Medulla oblongata (tissue), 1 donor: ENCODE measurements at regions not wholly inside any gene's neighbourhood (a gene's known extent, or its start where the extent isn't known, plus 50 kb on each side); places are given as distances from the start of the nearest gene placed in this dataset.

Source experiments
- DNase-seq: peaks from one replicate; pipeline ENCODE4 v3.0.0-alpha.2; 2015; ENCODE audit errors: extremely low spot score

DNA sequence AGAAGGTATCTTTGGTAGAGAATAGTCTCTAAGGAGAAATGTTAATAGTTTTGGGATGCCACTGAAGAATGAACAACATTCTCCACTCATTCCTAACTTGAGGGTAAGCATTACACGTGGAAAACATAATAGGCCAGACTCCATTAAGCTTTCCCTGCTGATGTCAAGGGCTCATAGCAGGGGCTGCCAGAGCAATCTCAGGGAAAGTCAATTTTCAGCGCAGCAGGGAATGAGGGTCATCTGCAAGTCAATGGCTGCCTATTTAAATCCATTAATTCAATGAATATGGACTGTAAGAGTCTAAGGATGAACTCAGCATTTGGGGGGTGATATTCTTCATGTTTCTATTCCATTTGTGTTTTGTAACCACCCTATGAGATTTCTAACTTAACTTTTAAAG, 144.2 kb upstream of the ARL4C start:
- no peak for DNase-seq

- DNase-seq: no peak
These were observed 143.8 kb upstream of the ARL4C start for GRCh38 chr2:234640657-234641056.

DNA sequence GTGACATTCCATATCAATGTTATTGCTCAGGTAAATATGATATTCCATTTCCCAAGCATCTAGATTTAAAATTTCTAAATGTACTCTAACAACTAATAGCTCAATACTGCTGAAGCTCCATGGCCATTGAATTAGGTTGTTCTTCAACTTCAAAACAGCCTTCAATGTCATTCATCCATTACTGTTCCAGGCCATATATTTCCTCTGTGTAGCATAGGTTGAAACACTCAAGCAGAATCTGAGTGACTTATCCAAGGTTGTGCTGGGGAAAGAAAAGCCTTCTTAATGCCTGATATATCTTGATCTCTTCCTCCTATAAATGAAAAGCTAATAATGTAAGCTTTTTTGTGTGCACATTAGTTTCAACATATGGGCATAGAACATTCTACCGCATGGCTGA, 142.1 kb upstream of the ARL4C start:
- DNase-seq: no peak

GRCh38 chr2:234635284-234635683, 138.4 kb upstream of the ARL4C start:
- DNase-seq: no peak

GRCh38 chr2:234633581-234634230, 136.8 kb upstream of the ARL4C start:
- no peak for DNase-seq

GRCh38 chr2:234632527-234633391, 135.9 kb upstream of the ARL4C start:
- peak; percentile 9 for DNase-seq

DNA sequence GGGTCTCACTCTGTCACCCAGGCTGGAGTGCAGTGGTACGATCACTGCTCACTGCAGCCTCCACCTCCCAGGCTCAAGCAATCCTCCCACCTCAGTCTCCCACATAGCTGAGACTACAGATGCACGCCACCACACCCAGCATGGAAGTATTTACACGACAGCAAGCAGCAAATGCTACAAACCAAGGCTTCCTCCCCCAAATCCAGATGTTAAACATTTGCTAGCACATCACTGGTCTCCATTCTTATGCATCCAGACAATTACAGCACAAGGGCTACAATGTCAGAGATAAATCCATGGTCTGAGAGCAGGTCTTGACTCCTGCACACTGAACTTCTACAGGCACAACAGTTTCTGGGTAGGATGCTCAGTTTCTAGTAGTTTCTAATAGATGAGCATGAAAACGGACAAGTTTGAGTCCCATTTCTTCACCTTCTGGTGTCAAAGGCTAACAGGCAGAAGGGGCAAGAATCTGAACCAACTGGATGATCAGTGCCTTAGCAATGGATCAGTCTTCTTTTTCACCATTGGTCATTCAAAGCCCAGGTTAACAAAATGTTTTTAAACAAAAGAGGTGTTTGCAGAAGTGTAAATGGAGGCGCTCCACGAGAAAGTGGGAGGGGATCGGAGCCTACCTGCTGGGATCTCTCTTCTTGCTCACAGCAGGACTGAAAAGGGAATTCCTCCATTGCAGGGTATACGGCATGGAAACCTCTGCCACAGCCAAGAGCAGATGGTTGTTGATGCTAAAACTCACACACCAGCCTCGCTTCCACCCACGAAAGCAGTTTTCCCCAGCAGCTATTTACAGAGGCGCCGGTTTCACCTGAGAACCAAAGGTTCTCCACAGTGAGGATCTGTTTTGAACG, 135.0 kb upstream of the ARL4C start:
- DNase-seq: no peak

DNA sequence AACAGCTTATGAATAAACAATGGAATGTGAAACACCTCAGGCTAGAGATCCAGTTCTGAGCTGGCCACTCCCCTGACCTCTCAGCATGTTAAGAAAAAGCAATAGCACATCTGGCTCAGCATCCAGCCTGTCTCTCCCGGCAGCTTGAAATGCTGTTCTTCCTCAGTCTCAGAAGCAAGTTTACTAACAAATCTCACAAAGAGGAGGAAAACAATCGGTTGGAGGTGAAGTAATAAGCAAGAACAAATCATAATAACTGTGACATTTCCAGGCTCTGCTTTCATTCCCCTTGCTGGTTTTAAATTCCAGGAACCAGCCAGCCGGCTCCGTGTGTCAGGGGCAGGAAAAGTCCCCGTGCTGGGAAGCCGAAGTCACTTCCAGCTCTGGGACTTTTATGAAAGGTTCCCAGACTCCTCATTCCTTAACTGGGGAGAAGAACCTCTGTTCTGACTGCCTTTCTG, 133.9 kb upstream of the ARL4C start:
- DNase-seq: no peak

- DNase-seq: no peak
These were observed 132.7 kb upstream of the ARL4C start for GRCh38 chr2:234629596-234629995.

GRCh38 chr2:234628953-234629352, 132.1 kb upstream of the ARL4C start:
- no peak for DNase-seq

- no peak for DNase-seq
These were observed 130.4 kb upstream of the ARL4C start for GRCh38 chr2:234627308-234627707.

DNA sequence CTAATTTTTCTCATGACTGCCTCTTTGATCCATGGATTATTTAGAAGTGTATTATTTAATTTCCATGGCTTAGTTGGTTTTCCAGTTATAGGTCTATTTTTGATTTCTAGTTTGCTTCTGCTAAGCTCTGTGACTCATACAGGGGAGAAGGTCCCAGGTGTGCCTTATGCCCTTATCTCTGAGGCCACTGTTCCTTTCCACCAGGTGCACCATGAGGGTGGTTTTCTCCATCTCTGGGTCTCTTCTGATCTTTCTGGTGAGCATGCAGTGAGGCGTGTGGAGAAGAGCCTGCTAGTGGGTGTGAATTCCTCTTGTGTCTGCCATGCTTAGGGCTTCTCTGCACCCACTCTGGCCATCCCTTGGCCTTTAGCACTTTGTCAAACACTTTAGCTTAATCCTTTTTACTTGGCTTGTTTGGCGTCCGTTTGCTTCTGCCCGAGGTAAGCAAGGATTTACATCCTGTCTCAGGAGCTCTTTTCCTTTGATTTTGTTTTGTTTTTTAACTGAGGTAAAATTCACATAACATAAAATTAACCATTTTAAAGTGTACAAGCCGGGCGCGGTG, 129.8 kb upstream of the ARL4C start:
- no peak for DNase-seq

DNA sequence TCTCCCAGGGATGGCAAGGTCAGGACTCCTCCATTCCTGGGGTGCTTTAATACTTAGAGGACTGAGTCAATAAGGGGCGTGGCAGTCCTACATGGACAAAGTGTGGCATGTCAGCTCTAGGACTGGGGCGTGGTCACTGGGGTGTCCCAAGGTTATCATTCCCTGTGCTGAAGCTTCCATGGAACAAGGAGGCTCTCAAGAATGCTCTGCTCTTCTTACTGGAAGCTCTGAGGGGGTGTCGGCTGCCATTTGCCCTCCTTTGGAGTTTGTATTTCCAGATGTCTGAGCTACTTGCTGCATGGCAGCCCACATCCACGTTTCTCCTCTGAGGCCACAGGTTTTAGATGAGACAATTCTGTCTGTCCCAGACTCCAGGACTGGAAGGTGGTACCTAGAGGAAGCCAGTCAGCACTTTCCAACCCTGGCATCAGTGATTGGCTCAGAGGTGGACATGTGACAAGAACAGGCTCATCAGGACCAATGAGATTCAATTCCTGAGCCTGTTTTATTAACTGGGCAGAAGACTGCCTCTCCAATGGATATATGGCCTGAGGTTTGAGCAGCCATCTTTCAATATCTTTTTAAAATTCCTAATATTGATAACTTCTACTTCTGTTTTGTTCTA, 128.9 kb upstream of the ARL4C start:
- no peak for DNase-seq

DNA sequence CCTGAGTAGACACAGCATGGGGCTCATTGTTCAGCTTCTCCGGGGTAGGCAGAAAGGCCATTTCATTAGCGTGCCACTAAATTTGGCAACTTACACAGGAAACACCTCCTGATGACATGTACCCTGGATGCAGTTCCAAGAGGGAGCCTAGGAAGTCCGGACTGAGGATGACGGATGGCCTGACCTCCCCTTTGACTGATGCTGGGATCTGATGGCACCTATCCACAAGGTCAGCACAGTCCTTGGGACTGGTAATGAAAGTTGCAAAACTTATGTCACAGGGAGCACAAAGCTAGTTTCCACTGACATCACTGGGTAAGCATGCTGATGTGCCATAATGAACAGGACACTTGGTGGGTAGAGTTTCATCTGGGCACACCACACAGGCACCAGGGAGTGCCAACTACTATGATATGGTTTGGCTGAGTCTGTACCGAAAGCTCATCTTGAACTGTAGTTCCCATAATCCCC, 126.7 kb upstream of the ARL4C start:
- no peak for DNase-seq

DNA sequence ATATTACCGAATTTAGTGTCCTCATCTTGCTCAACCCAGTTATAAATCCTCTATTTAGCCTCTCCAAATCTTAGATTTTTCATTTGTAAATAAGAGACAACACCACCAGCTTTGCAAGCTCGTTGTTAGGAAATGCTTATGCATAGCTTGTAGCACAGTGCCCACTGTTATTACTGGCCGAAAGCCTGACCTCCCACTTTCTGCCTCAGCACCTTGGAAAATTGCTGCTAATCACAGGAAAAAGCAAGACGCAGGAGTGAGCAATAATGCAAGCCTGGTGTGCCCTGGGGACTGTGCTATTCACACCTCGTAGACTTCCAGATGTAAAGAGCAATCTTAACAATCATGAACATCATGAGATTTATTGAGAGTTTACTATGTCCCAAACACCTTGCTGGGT, 124.2 kb upstream of the ARL4C start:
- DNase-seq: no peak

DNA sequence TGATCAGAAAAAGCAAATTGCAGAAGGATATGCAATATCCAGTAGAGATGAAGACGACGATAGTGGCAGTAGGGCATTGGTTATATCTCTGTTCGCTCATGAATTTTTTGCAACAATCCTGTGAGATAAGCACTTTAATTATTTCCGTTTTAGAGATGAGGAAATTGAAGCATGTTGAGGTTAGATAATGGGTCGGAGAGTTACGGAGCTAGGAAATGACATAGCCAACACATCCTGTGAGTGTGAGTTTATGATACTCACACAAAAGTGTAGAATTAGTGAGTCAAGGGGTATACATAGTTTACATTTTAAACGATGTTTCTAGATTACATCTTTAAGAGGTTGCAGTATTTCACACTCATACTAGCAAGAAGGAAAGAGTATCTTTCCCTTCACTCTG, 123.1 kb upstream of the ARL4C start:
- no peak for DNase-seq

DNA sequence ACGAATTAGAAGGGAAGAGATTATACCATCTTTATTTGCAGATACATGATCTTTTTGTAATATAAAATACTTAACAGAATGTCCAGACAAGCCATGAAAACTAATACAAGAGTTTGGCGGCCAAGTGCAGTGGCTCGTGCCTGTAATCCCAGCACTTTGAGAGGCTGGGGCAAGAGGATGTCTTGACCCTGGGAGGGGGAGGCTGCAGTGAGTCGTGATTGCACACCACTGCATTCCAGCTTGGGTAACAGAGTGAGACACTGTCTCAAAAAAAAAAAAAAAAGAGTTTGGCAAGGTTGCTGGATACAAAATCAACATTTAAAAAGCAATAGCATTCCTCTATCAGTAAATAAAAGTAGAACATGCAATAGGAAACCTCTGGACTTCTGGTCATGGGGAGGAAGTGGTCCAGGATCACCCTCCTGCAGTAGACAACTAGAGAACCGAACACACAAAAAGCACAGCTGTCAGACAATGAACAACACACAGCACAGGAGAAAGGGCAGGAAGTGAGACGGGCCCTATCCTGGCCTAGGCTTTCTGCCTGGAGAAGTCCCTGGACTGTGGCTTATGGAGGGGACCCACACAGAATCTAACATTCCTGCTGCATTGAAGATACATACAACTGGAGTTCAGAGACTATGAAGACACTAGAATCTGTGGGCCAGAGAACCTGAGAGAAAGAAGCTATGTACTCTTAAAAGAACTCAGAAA, 118.9 kb upstream of the ARL4C start:
- no peak for DNase-seq

GRCh38 chr2:234611209-234611608, 114.3 kb upstream of the ARL4C start:
- no peak for DNase-seq

DNA sequence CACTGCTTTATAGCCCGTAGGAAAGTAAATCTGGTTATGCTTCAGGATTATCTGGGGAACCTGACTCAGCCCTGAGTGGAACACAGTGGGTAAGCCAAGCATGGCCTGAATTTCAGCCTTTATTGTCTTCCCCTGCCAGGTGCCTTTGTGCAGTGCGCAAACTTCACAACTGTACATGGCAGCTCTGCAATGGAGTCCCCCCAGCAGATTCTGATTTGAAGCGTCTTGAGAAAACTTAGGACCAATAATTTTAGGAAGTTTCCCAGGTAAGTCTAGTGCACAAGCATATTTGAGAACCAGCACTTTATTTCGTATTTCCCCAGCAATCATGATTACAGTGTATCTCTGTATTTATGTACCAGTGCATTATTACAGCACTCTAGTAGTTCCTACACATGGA, 112.1 kb upstream of the ARL4C start:
- DNase-seq: no peak

- DNase-seq: no peak
These were observed 110.8 kb upstream of the ARL4C start for GRCh38 chr2:234607691-234608090.

DNA sequence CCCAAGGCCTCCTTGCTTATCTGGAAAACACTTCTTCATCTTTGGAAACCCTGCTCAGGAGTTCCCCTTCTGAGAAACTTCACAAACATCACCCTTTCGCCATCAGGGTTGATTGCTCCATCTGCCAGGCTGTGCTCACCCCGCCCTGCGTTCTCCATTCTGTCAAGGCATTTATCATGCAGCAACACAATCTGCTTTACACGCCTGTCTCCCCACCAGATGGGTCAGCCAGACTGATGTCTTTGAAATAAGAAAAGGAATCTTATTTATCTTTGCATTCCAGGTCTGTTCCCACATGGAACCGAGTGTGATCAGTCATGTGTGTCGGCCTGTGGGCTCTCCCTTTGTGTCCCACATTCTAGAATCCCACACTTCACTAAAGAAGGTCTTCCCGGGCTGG, 110.0 kb upstream of the ARL4C start:
- DNase-seq: no peak
